ENCODE measurements at regions not wholly inside any gene's neighbourhood (a gene's known extent, or its start where the extent isn't known, plus 50 kb on each side); places are given as distances from the start of the nearest gene placed in this dataset.

GRCh38 chr18:27235218-27235870 is 50.2 kb upstream of the CHST9 start:
- ChIA-PET CTCF (no interaction called here), POLR2A (ENCODE audit: low non-redundant PET) (no interaction called here)
- TF ChIP-seq CTCF (conservative IDR thresholded peaks at IDR 0.05; ENCODE audit: low read depth) = no peak
- no peak for DNase-seq (ENCODE audit: low spot score)
- H3K27ac ChIP-seq = no peak overlapping the region

Data from RWPE1 (cell line).